Stimulated activated memory B cell treated with anti-CD40 and anti-IgM and Interleukin-4, amounts not matched to agents 10 μg/mL and 1 μg/mL and 100 μg/mL, for 72 hours (primary cell): ENCODE measurements at regions not wholly inside any gene's neighbourhood (a gene's known extent, or its start where the extent isn't known, plus 50 kb on each side); places are given as distances from the start of the nearest gene placed in this dataset.
"Not testable (repeated sequence)": the region's sequence is repeated elsewhere in the genome, so short reads cannot be mapped to it uniquely, and the experiment has no call there.

Source experiments
- ATAC-seq: fragments of 150-1000 bp; cut with Tn5 transposase; 2 replicates; pipeline ENCODE4 v1.10.0; 2021
- H3K27ac Mint-ChIP-seq: one replicate; pipeline ENCODE4 v1.8.0; 2022; ENCODE audit warnings: mild to moderate bottlenecking, mixed read lengths
- H3K27me3 Mint-ChIP-seq: one replicate; pipeline ENCODE4 v1.8.0; 2022; ENCODE audit warnings: mixed read lengths
- H3K36me3 Mint-ChIP-seq: one replicate; pipeline ENCODE4 v1.8.0; 2022; ENCODE audit warnings: mixed read lengths
- H3K4me1 Mint-ChIP-seq: one replicate; pipeline ENCODE4 v1.8.0; 2022; ENCODE audit warnings: mixed read lengths
- H3K4me3 Mint-ChIP-seq: one replicate; pipeline ENCODE4 v1.8.0; 2022; ENCODE audit warnings: mild to moderate bottlenecking, moderate library complexity, mixed read lengths
- H3K9me3 Mint-ChIP-seq: one replicate; pipeline ENCODE4 v1.8.0; 2022; ENCODE audit warnings: mixed read lengths

DNA sequence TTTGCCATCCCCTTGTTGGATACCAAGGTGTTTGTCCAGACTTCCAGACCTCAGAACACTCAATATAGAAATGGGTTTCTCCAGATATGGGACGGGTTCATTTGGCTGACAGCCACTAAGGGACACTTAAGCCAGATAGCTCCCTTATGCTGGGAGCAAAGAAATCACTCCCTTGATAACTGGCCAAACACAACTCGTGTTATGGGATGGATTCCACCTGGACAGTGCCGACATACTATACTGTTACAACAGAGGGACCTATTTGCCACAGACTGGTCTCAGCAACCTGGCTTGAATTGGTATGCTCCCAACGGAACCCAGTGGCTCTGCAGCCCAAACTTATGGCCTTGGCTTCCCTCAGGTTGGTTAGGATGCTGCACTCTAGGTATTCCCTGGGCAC lies 114.0 kb upstream of the PLCL2 start:
- Mint-ChIP-seq H3K9me3 (no peaks in the 10 kb centered on the region), H3K4me3 (no peak overlapping the region), H3K36me3 (no peaks in the 10 kb centered on the region), H3K27me3 (no peaks in the 10 kb centered on the region), H3K27ac (no peak overlapping the region), H3K4me1 (no peaks in the 10 kb centered on the region)
- no peak for ATAC-seq

DNA sequence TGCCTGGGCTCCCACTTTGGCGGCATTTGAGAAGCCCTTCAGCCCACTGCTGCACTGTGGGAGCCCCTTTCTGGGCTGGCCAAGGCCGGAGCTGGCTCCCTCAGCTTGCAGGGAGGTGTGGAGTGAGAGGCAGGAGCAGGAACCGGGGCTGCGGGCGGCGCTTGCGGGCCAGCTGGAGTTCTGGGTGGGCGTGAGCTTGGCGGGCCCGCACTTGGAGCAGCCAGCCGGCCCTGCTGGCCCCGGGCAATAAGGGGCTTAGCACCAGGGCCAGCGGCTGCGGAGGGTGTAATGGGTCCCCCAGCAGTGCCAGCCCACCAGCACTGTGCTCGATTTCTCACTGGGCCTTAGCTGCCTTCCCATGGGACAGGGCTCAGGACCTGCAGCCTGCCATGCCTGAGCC lies 111.2 kb upstream of the PLCL2 start:
- ATAC-seq, H3K9me3 Mint-ChIP-seq, H3K4me1 Mint-ChIP-seq, H3K27ac Mint-ChIP-seq, H3K4me3 Mint-ChIP-seq, H3K36me3 Mint-ChIP-seq: not testable (repeated sequence)
- peaks cover 17% of the 10 kb centered on the region for H3K27me3 Mint-ChIP-seq

DNA sequence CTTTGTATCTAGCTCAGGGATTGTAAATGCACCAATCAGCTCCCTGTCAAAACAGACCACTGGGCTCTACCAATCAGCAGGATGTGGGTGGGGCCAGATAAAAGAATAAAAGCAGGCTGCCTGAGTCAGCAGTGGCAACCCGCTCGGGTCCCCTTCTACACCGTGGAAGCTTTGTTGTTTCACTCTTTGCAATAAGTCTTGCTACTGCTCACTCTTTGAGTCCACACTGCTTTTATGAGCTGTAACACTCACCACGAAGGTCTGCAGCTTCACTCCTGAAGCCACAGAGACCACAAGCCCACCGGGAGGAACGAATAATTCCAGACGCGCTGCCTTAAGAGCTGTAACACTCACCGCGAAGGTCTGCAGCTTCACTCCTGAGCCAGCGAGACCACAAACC lies 110.2 kb upstream of the PLCL2 start:
- not testable (repeated sequence) for H3K4me3 Mint-ChIP-seq, H3K27ac Mint-ChIP-seq, H3K4me1 Mint-ChIP-seq, H3K36me3 Mint-ChIP-seq, ATAC-seq, H3K9me3 Mint-ChIP-seq
- H3K27me3 Mint-ChIP-seq: peaks cover 23% of the 10 kb centered on the region

DNA sequence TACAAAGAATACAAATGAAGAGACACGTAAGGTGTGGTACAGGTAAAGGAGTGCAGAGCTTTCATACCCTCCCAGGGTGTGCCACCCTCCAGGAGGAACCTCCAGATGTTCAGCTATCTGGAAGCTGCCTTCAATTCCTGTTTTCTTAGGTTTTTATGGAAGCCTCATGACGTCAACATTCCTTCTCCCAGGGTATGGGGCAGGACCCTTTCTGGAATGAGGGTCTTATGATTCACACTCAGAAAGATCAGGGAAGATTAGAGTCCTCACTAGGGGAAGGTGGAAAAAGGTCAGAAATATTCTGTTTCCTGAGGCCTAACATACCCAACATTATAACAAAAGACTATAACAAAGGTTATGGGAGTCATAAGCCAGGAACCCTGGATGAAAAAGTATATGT lies 99.8 kb upstream of the PLCL2 start:
- ATAC-seq: no peak
- peaks cover 14% of the 10 kb centered on the region for H3K4me1 Mint-ChIP-seq
- H3K9me3 Mint-ChIP-seq: no peaks in the 10 kb centered on the region

DNA sequence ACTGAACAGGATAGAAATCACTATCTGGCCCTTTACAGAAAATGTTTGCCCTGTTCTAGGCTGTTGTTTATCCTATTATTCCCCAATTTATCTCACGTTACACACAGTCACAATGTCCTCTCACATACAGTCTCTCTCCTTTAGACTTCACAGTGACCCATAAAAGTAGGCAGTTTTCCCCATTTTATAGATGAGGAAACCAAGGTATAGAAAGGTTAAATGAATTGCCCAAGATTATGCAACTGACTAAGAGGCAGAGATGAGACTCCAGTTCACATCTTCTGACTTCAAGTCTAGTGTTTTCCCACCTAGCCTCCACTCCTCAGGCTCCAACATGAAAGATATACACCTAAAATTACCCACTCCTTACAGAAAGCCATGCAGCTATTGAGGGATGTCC lies 99.3 kb upstream of the PLCL2 start:
- Mint-ChIP-seq H3K4me1 (peaks cover 18% of the 10 kb centered on the region), H3K4me3 (no peak overlapping the region), H3K36me3 (no peaks in the 10 kb centered on the region), H3K9me3 (no peaks in the 10 kb centered on the region), H3K27ac (no peak overlapping the region), H3K27me3 (no peaks in the 10 kb centered on the region)
- ATAC-seq: no peak

More for the DNA sequence above, 99.8 kb upstream of the PLCL2 start:
- no peaks in the 10 kb centered on the region for H3K36me3 Mint-ChIP-seq
- H3K27me3 Mint-ChIP-seq: no peaks in the 10 kb centered on the region
- no peak overlapping the region for H3K27ac Mint-ChIP-seq
- no peak overlapping the region for H3K4me3 Mint-ChIP-seq

DNA sequence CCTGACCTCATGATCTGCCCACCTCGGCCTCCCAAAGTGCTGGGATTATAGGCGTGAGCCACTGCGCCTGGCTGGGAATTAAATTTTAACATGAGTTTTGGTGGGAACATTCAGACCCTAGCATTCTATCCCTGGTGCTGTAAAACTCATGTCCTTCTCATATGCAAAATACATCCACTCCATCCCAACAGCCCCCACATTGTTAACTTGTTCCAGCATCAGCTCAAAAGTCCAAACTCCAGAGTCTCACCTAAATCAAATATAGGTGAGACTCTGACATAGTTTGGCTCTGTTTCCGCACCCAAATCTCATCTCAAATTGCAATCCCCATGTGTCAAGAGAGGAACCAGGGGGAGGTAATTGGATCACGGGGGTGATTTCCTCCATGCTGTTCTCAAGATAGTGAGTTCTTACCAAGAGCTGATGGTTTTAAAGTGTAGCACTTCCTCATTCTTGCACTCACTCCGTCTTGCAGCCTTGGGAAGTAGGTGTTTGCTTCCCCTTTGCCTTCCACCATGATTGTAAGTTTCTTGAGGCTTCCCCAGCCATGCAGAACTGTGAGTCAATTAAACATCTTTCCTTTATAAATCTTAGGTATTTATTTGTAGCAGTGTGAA lies 96.2 kb upstream of the PLCL2 start:
- Mint-ChIP-seq H3K27ac (no peak overlapping the region), H3K4me1 (peaks cover 27% of the 10 kb centered on the region), H3K27me3 (no peaks in the 10 kb centered on the region), H3K9me3 (no peaks in the 10 kb centered on the region), H3K4me3 (no peak overlapping the region), H3K36me3 (no peaks in the 10 kb centered on the region)
- ATAC-seq: peak; percentile 59

GRCh38 chr3:16789344-16790120 lies 95.2 kb upstream of the PLCL2 start:
- H3K9me3 Mint-ChIP-seq: no peaks in the 10 kb centered on the region
- H3K4me1 Mint-ChIP-seq: peaks cover 27% of the 10 kb centered on the region
- no peaks in the 10 kb centered on the region for H3K36me3 Mint-ChIP-seq
- no peak overlapping the region for H3K4me3 Mint-ChIP-seq
- no peak overlapping the region for H3K27ac Mint-ChIP-seq
- ATAC-seq: no peak
- H3K27me3 Mint-ChIP-seq: no peaks in the 10 kb centered on the region

GRCh38 chr3:16790432-16791400 lies 94.0 kb upstream of the PLCL2 start:
- no peak for ATAC-seq
- Mint-ChIP-seq H3K36me3 (no peaks in the 10 kb centered on the region), H3K4me1 (peaks cover 30% of the 10 kb centered on the region), H3K27ac (no peak overlapping the region), H3K4me3 (no peak overlapping the region), H3K27me3 (no peaks in the 10 kb centered on the region), H3K9me3 (no peaks in the 10 kb centered on the region)

GRCh38 chr3:16793321-16793720 lies 91.4 kb upstream of the PLCL2 start:
- no peak overlapping the region for H3K27ac Mint-ChIP-seq
- no peak overlapping the region for H3K4me3 Mint-ChIP-seq
- H3K27me3 Mint-ChIP-seq: no peaks in the 10 kb centered on the region
- H3K4me1 Mint-ChIP-seq: peaks cover 42% of the 10 kb centered on the region
- ATAC-seq: no peak
- no peaks in the 10 kb centered on the region for H3K36me3 Mint-ChIP-seq
- no peaks in the 10 kb centered on the region for H3K9me3 Mint-ChIP-seq

DNA sequence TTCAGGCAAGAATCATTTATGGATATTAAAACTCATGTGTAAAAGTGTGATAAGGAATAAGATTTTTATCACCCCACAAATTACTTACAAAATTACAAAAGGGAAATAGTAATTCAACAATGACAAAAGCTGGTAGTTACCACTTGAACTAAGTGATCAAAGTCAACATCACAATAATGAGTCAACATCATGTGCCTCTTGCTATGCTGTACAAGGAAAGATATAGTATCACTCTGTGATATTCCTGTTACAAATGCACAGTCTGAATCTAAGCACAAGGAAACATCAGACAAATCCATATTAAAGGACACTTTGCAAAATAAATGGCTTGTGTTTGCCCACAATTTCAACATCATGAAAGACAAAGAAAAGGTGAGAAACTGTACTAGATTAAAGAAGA lies 90.5 kb upstream of the PLCL2 start:
- H3K4me3 Mint-ChIP-seq: no peak overlapping the region
- no peaks in the 10 kb centered on the region for H3K9me3 Mint-ChIP-seq
- H3K4me1 Mint-ChIP-seq: peaks cover 34% of the 10 kb centered on the region
- H3K27ac Mint-ChIP-seq: no peak overlapping the region
- H3K27me3 Mint-ChIP-seq: no peaks in the 10 kb centered on the region
- no peak for ATAC-seq
- H3K36me3 Mint-ChIP-seq: no peaks in the 10 kb centered on the region

DNA sequence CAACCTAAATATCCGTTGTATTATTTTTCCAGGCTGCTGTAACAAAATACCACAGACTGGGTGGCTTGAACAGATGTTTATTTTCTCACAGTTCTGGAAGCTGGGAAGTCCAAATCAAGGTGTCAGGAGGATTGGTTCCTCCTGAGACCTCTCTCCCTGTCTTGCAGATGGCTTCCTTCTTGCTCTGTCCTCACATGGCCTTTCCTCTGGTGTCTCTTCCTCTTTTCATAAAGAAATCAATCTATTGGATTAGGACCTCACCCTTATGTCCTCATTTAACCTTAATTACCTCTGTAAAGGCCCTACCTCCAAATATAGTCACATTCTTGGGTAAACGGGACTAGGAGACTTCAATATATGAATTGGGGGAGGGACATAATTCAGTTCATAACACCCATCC lies 89.2 kb upstream of the PLCL2 start:
- Mint-ChIP-seq H3K4me3 (no peak overlapping the region), H3K9me3 (no peaks in the 10 kb centered on the region)
- no peak for ATAC-seq

GRCh38 chr3:16797831-16798230 lies 86.9 kb upstream of the PLCL2 start:
- Mint-ChIP-seq H3K27me3 (no peaks in the 10 kb centered on the region), H3K36me3 (no peaks in the 10 kb centered on the region), H3K9me3 (no peaks in the 10 kb centered on the region), H3K4me3 (no peak overlapping the region), H3K4me1 (peaks cover 57% of the 10 kb centered on the region), H3K27ac (peak overlapping the region; percentile 85)
- no peak for ATAC-seq

More for the DNA sequence above, 89.2 kb upstream of the PLCL2 start:
- peaks cover 38% of the 10 kb centered on the region for H3K4me1 Mint-ChIP-seq
- H3K36me3 Mint-ChIP-seq: no peaks in the 10 kb centered on the region
- H3K27ac Mint-ChIP-seq: no peak overlapping the region
- H3K27me3 Mint-ChIP-seq: no peaks in the 10 kb centered on the region

DNA sequence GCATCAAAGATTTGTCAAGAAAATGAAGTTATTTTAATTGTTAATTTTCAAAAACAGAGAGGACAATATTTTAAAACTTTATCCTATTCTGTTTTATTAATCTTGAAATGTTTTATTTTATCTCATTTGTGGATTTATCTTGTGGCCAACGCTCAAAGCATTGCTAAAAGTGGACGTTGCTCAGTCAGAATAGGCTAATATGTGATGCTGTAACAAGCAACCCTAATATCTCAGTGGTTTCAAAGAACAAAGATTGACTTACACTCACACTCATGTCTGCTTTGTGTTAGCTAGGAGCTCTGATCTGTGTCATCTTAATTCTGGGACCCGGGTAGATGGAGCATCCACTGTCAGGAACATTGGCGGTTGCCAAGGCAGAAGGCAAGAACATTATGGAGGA lies 86.0 kb upstream of the PLCL2 start:
- Mint-ChIP-seq H3K9me3 (no peaks in the 10 kb centered on the region), H3K27ac (peak overlapping the region; percentile 69), H3K36me3 (no peaks in the 10 kb centered on the region), H3K27me3 (no peaks in the 10 kb centered on the region), H3K4me3 (no peak overlapping the region), H3K4me1 (peaks cover 58% of the 10 kb centered on the region)
- no peak for ATAC-seq

- Mint-ChIP-seq H3K27ac (peak overlapping the region; percentile 69), H3K4me3 (peak overlapping the region; percentile 5), H3K4me1 (peaks cover 58% of the 10 kb centered on the region), H3K36me3 (no peaks in the 10 kb centered on the region), H3K9me3 (no peaks in the 10 kb centered on the region), H3K27me3 (no peaks in the 10 kb centered on the region)
- ATAC-seq: no peak
These were observed 84.4 kb upstream of the PLCL2 start for GRCh38 chr3:16800361-16800760.

- Mint-ChIP-seq H3K9me3 (no peaks in the 10 kb centered on the region), H3K27ac (peak overlapping the region; percentile 79), H3K4me3 (no peak overlapping the region), H3K27me3 (no peaks in the 10 kb centered on the region), H3K4me1 (peaks cover 53% of the 10 kb centered on the region), H3K36me3 (no peaks in the 10 kb centered on the region)
- ATAC-seq: peak; percentile 55
These were observed 83.5 kb upstream of the PLCL2 start for GRCh38 chr3:16801223-16801622.
